ENCODE measurements at regions not wholly inside any gene's neighbourhood (a gene's known extent, or its start where the extent isn't known, plus 50 kb on each side); places are given as distances from the start of the nearest gene placed in this dataset.
A peak's percentile ranks its signal among the peaks of the same experiment; 100 is the strongest.
"Not testable (repeated sequence)": the region's sequence is repeated elsewhere in the genome, so short reads cannot be mapped to it uniquely, and the experiment has no call there.

DNA sequence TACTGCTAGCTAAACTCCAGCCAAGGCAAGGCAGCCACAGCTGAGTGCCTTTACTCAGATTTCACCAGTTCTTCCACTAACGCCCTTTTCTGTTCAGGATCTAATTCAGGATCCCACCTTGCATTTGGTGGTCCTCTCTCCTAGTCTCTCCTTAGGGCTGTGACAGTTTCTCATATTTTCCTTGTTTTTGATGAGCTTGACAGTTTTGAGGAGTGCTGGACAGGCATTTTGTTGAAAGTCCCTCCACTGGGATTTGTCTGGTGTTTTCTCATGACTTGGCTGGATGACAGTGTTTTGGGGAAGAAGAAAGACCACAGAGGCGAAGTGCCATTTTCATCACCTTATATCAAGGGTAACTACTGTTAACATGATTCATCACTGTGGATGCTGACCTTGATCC is 162.3 kb upstream of the TSC22D1 start:
- Mint-ChIP-seq H3K27me3 (no peaks in the 10 kb centered on the region), H3K4me3 (no peak overlapping the region), H3K27ac (no peak overlapping the region), H3K9me3 (peaks cover 0 to 2% (median 0%) of the 10 kb centered on the region in 7 donors), H3K4me1 (no peaks in the 10 kb centered on the region), H3K36me3 (peaks cover 0 to under 1% of the 10 kb centered on the region in 2 donors)
- ATAC-seq (ENCODE audit: low read depth in 2 of 2) (no peak), DNase-seq (no peak)

DNA sequence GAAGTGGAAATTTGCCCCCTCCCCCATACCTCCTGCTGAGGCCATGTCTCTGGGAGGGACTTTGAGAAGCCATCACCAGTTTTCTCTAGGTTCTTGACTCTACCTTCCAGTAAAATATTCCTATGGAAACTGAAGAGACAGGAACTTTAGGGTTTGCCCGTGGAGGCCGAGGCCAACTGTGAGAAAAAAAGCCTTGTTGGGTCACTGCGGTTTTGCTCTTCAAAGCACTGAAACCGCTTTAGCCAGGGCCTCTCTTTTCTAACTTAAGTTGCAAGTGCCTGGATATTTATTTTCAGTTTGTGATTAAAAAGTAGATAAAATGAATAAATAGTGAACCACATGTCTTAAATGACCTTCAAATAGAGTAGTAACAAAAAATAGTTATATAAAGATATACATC is 159.7 kb upstream of the TSC22D1 start:
- peaks cover 0 to 8% (median 0%) of the 10 kb centered on the region in 3 donors for H3K27me3 Mint-ChIP-seq
- DNase-seq: no peak
- H3K4me3 Mint-ChIP-seq: no peak overlapping the region
- ATAC-seq (ENCODE audit: low read depth in 2 of 2): no peak
- H3K36me3 Mint-ChIP-seq: no peaks in the 10 kb centered on the region
- no peak overlapping the region for H3K27ac Mint-ChIP-seq
- no peaks in the 10 kb centered on the region for H3K4me1 Mint-ChIP-seq
- peaks cover 0 to 2% (median 0%) of the 10 kb centered on the region in 7 donors for H3K9me3 Mint-ChIP-seq

DNA sequence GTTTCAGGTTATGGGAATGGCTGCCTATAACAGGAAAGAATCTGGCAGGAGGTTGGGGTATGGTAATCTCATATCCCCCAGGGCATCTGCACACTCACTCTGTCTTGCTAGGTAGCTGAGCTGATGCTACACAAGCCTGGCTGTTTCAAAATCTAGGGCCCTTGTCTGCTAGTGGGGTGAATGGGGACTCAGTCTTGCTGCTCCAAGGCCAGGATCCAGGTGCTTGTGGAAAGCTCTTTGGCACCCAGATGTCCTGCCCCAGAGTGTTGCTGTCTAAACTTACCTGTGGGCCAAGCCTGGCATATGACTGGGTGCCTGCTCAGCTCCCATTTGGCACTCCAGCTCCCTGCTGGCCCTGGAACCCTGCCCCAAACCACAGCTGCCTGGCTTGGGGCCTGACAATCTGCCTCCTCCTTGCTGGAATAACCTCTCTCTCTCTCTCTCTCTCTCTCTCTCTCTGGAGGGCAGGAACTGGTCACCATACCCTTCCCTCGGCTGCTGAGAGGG is 158.1 kb upstream of the TSC22D1 start:
- Mint-ChIP-seq H3K27me3 (peaks cover 0 to 8% (median 0%) of the 10 kb centered on the region in 3 donors), H3K36me3 (no peaks in the 10 kb centered on the region), H3K4me1 (no peaks in the 10 kb centered on the region), H3K4me3 (no peak overlapping the region), H3K9me3 (peaks cover 0 to 2% (median 0%) of the 10 kb centered on the region in 7 donors), H3K27ac (no peak overlapping the region)
- no peak for DNase-seq
- ATAC-seq (ENCODE audit: low read depth in 2 of 2): no peak

DNA sequence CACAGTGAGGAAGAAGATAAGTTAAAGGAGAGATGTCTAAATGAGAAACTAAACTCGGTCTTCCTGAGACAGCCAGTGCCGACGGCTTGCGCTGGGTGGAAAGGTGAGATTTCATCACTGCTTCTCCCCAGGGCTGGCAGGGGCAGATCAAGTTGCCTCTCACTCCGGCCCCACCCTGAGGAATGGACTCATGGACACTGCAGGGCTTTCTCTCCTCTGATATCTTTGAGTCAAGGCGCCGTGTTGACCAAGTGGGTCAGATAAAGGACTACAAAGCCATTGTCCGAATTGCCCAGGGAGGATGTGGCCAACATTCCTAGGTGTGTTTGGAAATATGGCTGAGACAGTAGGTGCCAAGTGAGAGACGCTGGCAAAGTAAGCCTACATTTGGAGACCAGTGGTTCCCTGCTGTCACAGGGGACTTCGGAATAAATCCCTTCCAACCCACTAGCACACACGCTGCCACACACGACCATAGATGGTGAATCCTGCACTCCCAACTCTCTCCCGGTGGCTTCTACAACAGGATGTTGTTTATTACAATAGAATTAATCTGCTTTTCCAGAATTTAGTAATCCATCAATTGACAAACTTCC is 156.5 kb upstream of the TSC22D1 start:
- peaks cover 0 to 2% (median 0%) of the 10 kb centered on the region in 7 donors for H3K9me3 Mint-ChIP-seq
- H3K27me3 Mint-ChIP-seq: peaks cover 0 to 8% (median 0%) of the 10 kb centered on the region in 3 donors
- H3K4me1 Mint-ChIP-seq: no peaks in the 10 kb centered on the region
- DNase-seq (no peak), ATAC-seq (ENCODE audit: low read depth in 2 of 2) (no peak)
- H3K36me3 Mint-ChIP-seq: no peaks in the 10 kb centered on the region
- no peak overlapping the region for H3K27ac Mint-ChIP-seq
- H3K4me3 Mint-ChIP-seq: peak overlapping the region in 1 of 8 donors; percentile 35

DNA sequence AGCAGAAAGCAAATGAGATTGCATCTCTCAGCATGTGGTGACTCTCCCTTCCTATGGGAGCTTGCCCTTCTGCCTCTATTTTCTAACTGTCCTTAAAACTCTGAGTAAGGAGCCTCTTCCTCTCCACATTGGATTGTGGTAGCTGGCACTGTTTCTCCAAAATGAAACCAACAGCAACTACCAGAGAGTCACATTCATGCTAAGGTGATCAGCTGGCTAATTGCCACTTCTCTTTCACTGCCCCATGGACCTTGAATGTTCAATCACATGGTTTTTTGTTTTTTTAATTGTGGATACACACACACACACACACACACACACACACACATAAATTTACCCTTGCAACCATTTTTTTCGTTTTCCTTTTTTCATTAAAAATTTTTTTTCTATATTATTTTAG is 154.7 kb upstream of the TSC22D1 start:
- H3K36me3 Mint-ChIP-seq: no peaks in the 10 kb centered on the region
- ATAC-seq (ENCODE audit: low read depth in 2 of 2) (no peak), DNase-seq (no peak)
- H3K9me3 Mint-ChIP-seq: peaks cover 0 to 2% (median 0%) of the 10 kb centered on the region in 7 donors
- H3K4me1 Mint-ChIP-seq: no peaks in the 10 kb centered on the region
- H3K4me3 Mint-ChIP-seq: no peak overlapping the region
- H3K27me3 Mint-ChIP-seq: peaks cover 0 to 8% (median 0%) of the 10 kb centered on the region in 3 donors
- H3K27ac Mint-ChIP-seq: peak overlapping the region in 1 of 6 donors; percentile 27

DNA sequence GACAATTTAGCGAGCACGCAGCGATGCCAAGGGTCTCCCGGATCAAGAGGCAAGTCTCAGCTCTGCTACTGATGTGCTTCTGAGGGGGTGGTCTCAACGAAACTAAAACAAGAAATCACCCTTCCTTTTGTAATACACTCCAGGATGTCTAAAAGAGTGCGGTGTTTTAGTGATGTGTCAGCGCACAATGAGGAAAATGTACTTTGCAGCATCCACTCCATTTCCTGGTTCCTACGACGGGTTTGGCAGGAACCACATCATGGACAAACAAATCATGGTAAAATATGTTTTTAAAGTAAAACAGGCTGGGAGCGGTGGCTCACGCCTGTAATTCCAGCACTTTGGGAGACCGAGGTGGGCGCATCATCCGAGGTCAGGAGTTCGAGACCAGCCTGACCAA is 154.0 kb upstream of the TSC22D1 start:
- Mint-ChIP-seq H3K9me3 (peaks cover 0 to 2% (median 0%) of the 10 kb centered on the region in 7 donors), H3K27me3 (peaks cover 0 to 8% (median 0%) of the 10 kb centered on the region in 3 donors), H3K27ac (peak overlapping the region in 1 of 6 donors; percentile 22), H3K4me1 (no peaks in the 10 kb centered on the region), H3K36me3 (no peaks in the 10 kb centered on the region), H3K4me3 (no peak overlapping the region)
- DNase-seq (no peak), ATAC-seq (ENCODE audit: low read depth in 2 of 2) (no peak)

DNA sequence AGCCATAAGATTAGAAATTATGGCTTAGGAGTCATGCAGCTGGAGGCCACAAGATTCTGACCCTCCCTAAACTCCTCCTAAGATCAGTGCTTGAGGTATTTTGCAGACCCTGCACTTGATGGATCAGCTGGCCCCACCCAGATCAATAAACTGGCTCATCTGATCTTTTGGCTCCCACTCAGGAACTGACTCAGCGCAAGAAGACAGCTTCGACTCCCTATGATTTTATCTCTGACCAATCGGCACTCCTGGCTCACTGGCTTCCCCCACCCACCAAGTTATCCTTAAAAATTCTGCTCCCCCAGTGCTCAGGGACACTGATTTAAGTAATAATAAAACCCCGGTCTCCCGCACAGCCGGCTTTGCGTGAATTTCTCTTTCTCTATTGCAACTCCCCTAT is 151.5 kb upstream of the TSC22D1 start:
- H3K9me3 Mint-ChIP-seq; DNase-seq; H3K36me3 Mint-ChIP-seq; ATAC-seq (ENCODE audit: low read depth in 2 of 2); H3K27me3 Mint-ChIP-seq; H3K4me1 Mint-ChIP-seq; H3K27ac Mint-ChIP-seq; H3K4me3 Mint-ChIP-seq: not testable (repeated sequence)

DNA sequence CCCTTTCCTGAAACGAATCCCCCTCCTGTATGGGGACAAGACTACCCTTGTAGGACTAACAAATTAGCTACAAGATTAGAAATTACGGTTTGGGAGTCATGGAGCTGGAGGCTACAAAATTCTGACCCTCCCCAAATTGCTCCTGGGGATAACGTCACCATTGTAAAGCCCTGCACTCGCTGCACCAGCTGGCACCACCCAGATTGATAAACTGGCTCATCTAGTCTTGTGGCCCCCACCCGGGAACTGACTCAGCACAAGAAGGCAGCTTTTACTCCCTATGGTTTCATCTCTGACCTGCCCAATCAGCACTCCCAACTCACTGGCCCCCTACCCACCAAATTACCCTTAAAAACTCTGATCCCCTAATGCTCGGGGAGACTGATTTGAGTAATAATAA is 150.6 kb upstream of the TSC22D1 start:
- no peaks in the 10 kb centered on the region for H3K27me3 Mint-ChIP-seq
- no peak for ATAC-seq (ENCODE audit: low read depth in 2 of 2)
- no peaks in the 10 kb centered on the region for H3K36me3 Mint-ChIP-seq
- no peaks in the 10 kb centered on the region for H3K4me1 Mint-ChIP-seq
- peaks cover 3 to 10% (median 6%) of the 10 kb centered on the region in 7 donors for H3K9me3 Mint-ChIP-seq
- H3K4me3 Mint-ChIP-seq: no peak overlapping the region
- H3K27ac Mint-ChIP-seq: no peak overlapping the region
- DNase-seq: no peak

DNA sequence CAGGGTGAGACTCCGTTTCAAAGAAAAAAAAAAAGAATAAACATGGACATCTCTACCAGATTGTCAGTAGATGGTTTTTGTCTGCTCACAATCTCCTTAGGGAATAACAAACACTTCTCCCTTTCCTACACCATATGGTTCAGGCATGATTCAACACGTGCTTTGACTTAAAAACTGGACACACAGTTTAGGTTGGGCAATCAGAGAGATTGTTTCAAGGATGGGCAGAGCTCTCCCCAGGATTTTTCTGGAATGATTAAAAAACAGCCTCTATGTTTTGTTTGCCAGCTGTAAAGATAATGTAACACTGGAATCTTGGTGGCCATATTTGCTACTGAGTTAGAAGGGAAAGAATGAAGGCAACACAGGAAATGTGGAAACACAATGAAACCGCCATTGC is 150.1 kb upstream of the TSC22D1 start:
- Mint-ChIP-seq H3K27me3 (no peaks in the 10 kb centered on the region), H3K36me3 (no peaks in the 10 kb centered on the region), H3K27ac (no peak overlapping the region), H3K4me3 (no peak overlapping the region), H3K9me3 (peaks cover 3 to 13% (median 9%) of the 10 kb centered on the region in 7 donors), H3K4me1 (no peaks in the 10 kb centered on the region)
- ATAC-seq (ENCODE audit: low read depth in 2 of 2): no peak
- DNase-seq: no peak

DNA sequence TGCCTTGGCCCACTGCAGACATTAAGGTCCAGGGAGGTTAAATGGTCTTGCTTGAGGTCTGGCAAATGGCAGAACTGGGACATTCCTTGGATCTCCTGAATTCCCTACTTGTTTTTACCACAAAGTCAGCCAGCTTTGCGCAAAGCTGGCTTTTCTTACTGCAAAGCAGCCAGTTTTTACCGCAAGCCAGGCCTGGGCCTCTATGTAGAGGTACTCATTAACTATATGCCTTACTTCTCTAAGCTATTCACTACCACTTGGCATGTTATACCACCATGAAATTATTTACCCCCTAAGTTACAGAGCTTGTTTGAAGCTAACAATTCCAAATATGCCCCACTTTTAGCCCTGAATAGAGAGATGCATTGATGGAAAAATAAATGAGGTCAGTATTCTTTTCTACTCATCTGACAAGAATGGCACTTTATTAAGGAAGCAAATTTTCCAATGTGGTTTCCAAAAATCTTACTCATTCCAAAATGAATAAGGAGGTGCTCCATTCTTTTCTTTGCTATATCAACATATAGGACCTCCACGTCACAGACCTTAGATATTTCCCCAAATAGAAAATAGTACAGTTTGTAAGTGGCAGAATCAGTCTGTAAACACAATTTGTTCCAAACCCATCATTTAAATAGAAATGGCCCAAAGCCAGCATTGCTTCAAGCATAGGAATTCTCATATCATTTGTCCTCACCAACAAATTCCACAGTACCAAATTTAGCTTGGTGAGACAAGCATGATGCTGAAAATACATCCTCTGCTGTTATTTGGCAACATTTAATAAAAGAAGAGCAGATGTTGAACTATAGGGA is 143.9 kb upstream of the TSC22D1 start:
- Mint-ChIP-seq H3K36me3 (no peaks in the 10 kb centered on the region), H3K27me3 (no peaks in the 10 kb centered on the region), H3K27ac (no peak overlapping the region), H3K4me1 (no peaks in the 10 kb centered on the region), H3K9me3 (peaks cover 3 to 13% (median 9%) of the 10 kb centered on the region in 7 donors), H3K4me3 (no peak overlapping the region)
- ATAC-seq (ENCODE audit: low read depth in 2 of 2) (no peak), DNase-seq (no peak)

DNA sequence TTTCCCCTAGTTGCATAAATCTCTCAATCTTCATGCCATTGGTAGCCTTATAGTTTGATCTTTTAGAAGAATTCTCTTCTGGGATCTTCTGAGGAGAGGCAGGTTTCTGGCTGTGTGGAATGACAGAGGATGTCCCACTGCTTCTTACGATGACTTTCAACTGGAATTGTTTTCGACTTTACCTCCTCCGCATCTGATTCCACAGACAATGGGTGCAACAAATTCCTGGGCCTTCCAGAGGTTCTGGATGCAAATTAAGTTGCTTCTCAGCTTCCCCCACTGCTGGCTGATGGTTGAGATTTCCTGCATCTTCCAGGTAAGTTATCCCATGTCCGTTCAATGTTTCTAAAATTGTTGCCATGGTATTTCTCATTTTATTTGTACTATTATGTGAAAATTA is 142.3 kb upstream of the TSC22D1 start:
- Mint-ChIP-seq H3K4me3 (no peak overlapping the region), H3K36me3 (no peaks in the 10 kb centered on the region), H3K27me3 (no peaks in the 10 kb centered on the region), H3K4me1 (no peaks in the 10 kb centered on the region), H3K27ac (no peak overlapping the region), H3K9me3 (peaks cover 3 to 13% (median 9%) of the 10 kb centered on the region in 7 donors)
- ATAC-seq (ENCODE audit: low read depth in 2 of 2) (no peak), DNase-seq (no peak)

DNA sequence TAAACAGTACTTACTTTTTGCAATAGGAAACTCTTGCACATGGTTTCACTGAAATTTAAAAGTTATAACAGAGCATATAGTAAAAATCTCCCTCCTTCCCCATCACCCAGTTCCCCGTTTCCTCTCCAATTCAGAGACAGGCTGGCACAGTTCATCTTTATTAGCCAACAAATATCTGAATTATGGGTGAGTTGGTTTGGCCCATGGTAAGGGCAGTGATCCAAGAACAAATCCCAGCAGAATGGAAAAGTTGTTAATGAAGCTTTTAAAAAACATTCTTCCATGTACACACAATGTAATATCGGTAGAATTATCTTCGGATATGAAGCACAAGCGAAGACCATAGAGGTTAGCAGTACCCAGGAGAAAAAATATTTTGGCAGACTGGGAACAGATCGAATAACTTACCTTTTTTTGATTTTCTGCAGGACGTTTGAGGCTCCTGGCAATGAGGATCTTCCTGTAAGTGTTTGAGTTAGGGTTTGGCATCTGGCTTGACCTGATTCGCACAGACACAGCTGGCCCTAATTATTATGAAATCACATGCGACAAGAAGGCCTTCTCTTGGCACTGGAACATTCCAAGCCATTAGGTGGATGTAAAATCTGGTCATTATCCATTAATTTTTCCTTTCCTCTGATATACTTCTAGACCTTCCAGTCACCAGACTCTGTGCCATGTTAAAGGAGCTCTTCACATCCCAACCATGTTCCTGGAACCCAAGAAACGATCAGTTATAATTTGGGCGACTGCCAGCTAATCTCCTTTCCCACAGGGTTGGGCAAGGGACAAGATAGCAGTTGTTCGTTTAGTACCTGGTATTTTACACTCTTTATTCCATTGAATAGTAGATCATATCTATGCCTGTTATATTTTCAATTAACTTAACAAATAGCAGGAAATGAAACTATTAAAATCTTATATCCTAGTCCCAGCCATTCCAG is 139.4 kb upstream of the TSC22D1 start:
- Mint-ChIP-seq H3K4me1 (no peaks in the 10 kb centered on the region), H3K4me3 (no peak overlapping the region)
- ATAC-seq (ENCODE audit: low read depth in 2 of 2): no peak

DNA sequence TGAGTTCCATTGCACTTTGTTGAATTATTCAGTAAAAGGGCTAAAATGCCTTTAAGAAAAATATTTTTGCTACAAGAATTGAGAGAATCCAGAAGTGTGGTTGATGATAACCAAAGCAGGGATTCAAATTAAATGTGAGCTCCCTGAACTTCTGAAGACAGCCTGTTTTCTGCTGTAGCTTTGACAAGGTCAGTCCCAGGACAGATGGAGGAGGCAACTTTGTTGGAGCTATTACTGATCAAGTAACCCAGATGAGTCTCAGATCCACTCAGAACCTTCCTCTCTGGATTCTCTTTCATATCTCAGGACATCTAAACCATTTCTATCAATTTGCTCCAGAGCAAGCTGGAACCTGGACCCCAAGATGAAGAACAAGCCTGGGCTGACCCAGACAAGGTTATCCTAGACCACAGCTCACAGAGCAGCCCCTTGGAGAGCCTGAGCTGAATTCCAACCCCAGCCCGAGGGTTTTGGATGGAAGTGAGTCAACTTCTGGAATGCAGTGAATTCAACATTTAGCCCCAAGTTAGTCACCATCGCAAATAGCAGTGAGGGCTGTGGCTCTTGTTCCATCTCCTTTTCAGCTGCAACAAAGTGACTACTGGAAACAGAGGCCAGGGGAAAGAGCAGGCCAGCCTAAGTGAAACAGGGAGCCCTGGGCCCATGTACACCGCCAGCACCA is 137.8 kb upstream of the TSC22D1 start:
- Mint-ChIP-seq H3K4me1 (no peaks in the 10 kb centered on the region), H3K36me3 (no peaks in the 10 kb centered on the region), H3K4me3 (no peak overlapping the region), H3K27ac (no peak overlapping the region), H3K9me3 (no peaks in the 10 kb centered on the region), H3K27me3 (no peaks in the 10 kb centered on the region)
- no peak for ATAC-seq (ENCODE audit: low read depth in 2 of 2)
- no peak for DNase-seq

More for the DNA sequence above, 139.4 kb upstream of the TSC22D1 start:
- Mint-ChIP-seq H3K36me3 (no peaks in the 10 kb centered on the region), H3K27ac (no peak overlapping the region), H3K9me3 (no peaks in the 10 kb centered on the region), H3K27me3 (no peaks in the 10 kb centered on the region)
- no peak for DNase-seq

All from naive B cell (primary cell).